ENCODE measurements at regions not wholly inside any gene's neighbourhood (a gene's known extent, or its start where the extent isn't known, plus 50 kb on each side); places are given as distances from the start of the nearest gene placed in this dataset.

- Mint-ChIP-seq H3K36me3 (ENCODE audit: unreplicated experiment) (no peaks in the 10 kb centered on the region), H3K27me3 (ENCODE audit: unreplicated experiment) (peaks cover 7% of the 10 kb centered on the region), H3K4me3 (ENCODE audit: unreplicated experiment) (no peak overlapping the region), H3K4me1 (ENCODE audit: unreplicated experiment) (no peaks in the 10 kb centered on the region), H3K27ac (ENCODE audit: unreplicated experiment) (no peak overlapping the region), H3K9me3 (ENCODE audit: unreplicated experiment) (peaks cover 4% of the 10 kb centered on the region)
- no peak for TF ChIP-seq CTCF (IDR thresholded peaks at IDR 0.05)
- no peak for DNase-seq (ENCODE audit: extremely low spot score, unreplicated experiment)
Measured at GRCh38 chr15:27598251-27599009, 500.7 kb downstream of the OCA2 start.

- DNase-seq (ENCODE audit: extremely low spot score, unreplicated experiment), result no peak
- TF ChIP-seq CTCF (IDR thresholded peaks at IDR 0.05), result no peak
- Mint-ChIP-seq H3K27ac (ENCODE audit: unreplicated experiment) (no peak overlapping the region), H3K4me1 (ENCODE audit: unreplicated experiment) (no peaks in the 10 kb centered on the region), H3K36me3 (ENCODE audit: unreplicated experiment) (no peaks in the 10 kb centered on the region), H3K9me3 (ENCODE audit: unreplicated experiment) (peaks cover 4% of the 10 kb centered on the region), H3K4me3 (ENCODE audit: unreplicated experiment) (no peak overlapping the region), H3K27me3 (ENCODE audit: unreplicated experiment) (peaks cover 7% of the 10 kb centered on the region)
Measured at GRCh38 chr15:27595211-27595610, 503.9 kb downstream of the OCA2 start.

GRCh38 chr15:27592036-27592760 lies 506.9 kb downstream of the OCA2 start:
- Mint-ChIP-seq H3K4me1 (ENCODE audit: unreplicated experiment) (no peaks in the 10 kb centered on the region), H3K27ac (ENCODE audit: unreplicated experiment) (no peak overlapping the region), H3K9me3 (ENCODE audit: unreplicated experiment) (peaks cover 4% of the 10 kb centered on the region), H3K36me3 (ENCODE audit: unreplicated experiment) (no peaks in the 10 kb centered on the region), H3K4me3 (ENCODE audit: unreplicated experiment) (no peak overlapping the region), H3K27me3 (ENCODE audit: unreplicated experiment) (peaks cover 27% of the 10 kb centered on the region)
- DNase-seq (ENCODE audit: extremely low spot score, unreplicated experiment), result no peak
- TF ChIP-seq CTCF (IDR thresholded peaks at IDR 0.05), result no peak
